HG03280 (cell line): ENCODE measurements at regions not wholly inside any gene's neighbourhood (a gene's known extent, or its start where the extent isn't known, plus 50 kb on each side); places are given as distances from the start of the nearest gene placed in this dataset.
"Not testable (repeated sequence)": the region's sequence is repeated elsewhere in the genome, so short reads cannot be mapped to it uniquely, and the experiment has no call there.

Experiments used
- ATAC-seq: cut with Tn5 transposase; IDR thresholded peaks from one replicate; pipeline ENCODE4 v1.9.1; 2021; ENCODE audit warnings: mild to moderate bottlenecking, moderate library complexity; ENCODE audit not compliant: unreplicated experiment

DNA sequence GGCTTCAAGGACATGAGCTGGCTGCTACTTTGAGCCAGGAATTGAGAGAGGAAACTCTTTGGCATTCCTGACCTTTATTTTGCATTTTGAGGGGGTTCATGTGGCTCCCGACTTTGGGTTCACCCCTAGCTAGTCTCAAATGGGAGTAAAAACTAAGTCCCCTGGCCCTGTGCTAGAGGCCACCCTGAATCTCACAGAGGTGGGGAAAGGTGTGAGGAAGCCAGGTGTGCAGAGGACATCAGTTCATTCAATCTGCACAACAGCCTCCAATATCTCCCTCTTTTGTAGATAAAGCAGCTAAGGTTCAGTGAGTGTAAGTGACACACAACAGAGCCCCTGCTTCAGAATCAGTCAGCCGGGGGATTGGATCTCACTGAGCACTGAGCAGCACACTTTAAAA is 325.7 kb downstream of the DCDC2C start:
- ATAC-seq, result no peak

- ATAC-seq, result no peak
Measured at GRCh38 chr2:4039896-4040295, 336.5 kb downstream of the DCDC2C start.

DNA sequence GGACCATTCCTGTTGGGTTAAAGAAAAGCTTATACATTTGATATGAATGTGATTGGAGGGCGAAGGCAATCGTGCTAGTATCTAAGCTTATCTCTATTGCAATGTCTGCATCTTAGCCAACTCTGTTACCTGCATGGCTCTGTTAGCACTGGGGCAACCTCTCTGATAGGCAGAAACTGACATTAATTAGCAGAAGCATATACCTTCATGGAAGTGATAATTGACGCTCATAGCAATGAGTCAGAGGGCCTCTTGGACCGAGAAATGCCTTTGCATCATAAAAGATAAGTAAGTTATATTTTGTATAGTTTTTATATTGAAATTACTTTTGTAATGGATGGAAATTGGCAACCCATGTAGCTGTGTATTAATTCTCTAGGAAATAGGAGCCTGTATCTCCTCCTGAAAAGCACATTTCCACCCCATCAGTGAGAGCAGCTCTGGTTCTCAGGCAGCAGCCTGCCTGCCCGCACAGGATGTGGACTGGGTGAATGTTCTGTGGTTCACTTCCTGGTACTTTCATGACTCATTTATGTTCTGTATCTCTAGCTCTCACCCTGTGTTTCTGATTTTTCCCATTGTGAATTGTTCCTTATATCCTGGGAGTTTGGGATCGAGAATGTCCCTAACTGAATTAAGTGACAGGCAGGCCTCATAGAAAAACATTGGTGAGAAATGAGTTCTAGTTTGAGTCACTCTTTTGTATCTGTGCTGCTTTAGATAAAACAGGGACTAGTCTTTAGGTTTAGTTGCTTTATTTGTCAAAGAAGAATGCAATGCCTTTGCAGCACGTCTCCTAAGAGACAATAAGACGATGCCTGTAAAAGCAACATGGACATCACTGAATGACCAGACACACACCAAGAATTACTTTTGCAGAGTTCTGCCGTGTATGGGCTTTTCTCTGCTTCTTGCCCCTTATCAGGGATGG is 344.9 kb downstream of the DCDC2C start:
- no peak for ATAC-seq

- ATAC-seq, result no peak
Measured at GRCh38 chr2:4049463-4049862, 346.1 kb downstream of the DCDC2C start.

DNA sequence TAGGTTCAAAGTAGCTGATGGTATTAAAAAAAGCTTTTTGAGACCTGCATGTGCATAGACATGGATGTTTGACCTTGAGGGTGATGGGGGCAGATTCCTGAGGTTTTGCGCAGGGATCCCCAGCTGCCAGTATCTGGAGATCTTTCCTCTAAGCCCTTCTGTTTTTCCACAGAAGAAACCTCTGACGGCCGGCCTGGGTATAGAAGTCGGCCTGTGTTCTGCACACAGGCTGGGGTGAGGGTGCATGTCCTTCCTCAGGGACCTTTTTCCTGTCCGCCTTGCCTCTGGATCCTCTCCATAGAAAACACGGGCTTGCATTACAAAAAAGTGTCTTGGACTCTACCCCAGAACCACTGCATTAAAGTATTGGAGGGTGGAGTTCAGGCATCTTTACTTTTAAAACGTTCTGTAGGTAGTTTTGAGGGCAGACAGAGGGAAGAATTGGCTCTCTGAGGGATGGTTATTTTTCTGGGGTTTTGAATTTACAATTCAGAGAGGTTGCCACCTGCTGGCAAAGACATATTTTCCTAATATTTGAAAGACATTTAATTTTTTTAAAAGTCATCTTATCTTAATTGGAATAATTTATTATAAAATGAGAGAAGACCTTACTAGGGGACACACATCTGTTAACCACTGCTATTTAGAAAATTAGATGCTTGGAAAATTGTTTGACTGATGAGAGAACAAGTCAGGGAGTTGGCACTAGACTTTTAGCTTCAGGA is 350.6 kb downstream of the DCDC2C start:
- no peak for ATAC-seq

GRCh38 chr2:4066217-4066616 is 362.8 kb downstream of the DCDC2C start:
- no peak for ATAC-seq

GRCh38 chr2:4073026-4073569 is 369.7 kb downstream of the DCDC2C start:
- no peak for ATAC-seq

DNA sequence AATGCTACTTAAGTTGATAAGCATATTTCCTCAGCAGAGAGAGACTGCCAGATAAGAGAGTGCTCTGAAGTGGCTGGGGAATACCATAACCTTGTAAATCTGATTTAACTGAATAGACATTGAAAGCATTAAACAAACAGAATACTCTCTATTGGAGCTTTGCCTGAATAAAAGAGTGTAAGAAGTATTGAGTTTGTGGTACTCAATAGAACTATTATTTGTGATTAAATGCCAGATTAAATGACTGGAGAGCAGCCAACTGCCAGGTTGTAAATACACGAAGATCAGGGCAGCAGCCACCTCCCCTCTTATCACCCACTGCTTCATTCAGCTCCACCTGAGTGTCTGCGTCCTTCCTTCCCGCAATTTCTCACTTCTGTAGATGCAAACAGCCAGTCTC is 373.6 kb downstream of the DCDC2C start:
- no peak for ATAC-seq

- no peak for ATAC-seq
Measured at GRCh38 chr2:4085186-4085585, 381.8 kb downstream of the DCDC2C start.

DNA sequence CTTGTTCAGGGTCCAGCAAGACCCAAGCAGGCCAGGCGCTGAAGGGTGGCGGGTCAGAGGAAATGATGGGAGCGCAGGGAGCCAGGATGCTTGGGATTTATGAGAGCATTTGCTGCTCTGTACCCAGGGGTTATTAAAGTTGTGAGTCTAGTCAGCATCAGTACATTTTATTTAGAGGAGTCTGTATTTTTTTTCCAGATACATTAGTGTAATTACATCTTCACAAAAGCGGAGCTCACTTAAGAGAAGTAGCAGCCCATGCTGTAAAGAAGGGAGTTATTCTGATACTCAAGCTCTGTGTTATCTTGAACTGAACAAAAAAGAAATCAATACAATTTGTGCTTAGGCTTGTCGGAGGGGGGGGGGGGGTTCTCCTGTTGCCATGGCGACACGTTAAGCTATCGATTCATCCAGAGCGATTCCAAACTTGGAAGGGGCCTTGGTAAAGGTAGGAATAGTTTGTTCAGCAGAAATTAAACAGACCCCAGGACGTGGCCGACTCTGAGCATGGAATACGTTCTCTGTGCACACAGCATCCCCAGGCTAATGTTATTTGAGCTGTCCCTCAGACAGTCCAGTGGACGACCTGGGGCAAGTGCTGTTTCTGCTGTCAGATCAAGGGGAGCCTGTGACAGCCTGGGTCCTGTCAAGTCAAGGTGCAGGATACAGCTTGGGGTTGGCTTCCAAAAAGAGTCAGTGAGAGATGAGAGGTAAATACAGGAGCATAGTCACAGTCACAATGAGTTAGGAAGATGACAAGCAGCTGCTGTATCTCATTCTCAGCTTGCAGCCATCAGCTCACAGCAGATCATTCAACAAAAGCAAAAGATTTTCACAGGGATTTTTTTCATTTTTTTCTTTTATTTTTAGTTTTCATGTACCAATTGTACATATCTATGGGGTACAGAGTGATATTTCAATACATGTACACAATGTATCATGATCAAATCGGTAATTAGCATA is 387.6 kb downstream of the DCDC2C start:
- no peak for ATAC-seq

DNA sequence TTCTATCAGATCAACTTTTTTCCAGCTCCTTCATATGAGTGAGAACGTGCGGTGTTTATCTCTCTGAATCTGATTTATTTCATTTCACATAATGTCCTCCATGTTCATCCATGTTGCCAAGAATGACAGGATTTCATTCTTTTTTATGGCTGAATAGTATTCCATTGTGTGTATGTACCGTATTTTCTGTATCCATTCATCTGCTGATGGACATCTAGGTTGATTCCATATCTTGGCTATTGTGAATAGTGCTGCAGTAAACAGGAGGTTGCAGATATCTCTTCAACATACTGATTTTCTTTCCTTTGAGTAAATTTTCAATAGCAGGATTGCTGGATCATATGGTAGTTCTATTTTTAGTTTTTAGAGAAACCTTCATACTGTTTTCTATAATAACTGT is 388.5 kb downstream of the DCDC2C start:
- ATAC-seq, result no peak

DNA sequence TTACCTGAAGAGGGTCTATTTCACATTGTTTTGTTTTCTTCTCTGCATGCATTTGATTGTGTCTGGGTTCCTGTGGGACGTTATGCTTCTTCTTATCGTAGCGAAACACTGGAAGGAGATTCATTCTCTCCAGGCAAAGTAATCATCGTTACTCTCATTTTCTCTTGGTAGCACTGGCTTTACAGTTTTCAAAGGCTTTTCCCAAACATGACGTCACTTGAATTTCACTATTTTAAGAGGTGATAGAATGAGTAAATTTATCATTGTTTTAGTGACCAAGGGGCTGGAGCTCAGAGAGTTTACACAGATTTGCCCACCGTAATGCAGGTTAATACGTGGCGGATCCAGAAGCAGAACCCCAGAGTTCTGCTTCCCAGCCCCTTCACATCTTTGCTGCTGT is 391.4 kb downstream of the DCDC2C start:
- no peak for ATAC-seq

DNA sequence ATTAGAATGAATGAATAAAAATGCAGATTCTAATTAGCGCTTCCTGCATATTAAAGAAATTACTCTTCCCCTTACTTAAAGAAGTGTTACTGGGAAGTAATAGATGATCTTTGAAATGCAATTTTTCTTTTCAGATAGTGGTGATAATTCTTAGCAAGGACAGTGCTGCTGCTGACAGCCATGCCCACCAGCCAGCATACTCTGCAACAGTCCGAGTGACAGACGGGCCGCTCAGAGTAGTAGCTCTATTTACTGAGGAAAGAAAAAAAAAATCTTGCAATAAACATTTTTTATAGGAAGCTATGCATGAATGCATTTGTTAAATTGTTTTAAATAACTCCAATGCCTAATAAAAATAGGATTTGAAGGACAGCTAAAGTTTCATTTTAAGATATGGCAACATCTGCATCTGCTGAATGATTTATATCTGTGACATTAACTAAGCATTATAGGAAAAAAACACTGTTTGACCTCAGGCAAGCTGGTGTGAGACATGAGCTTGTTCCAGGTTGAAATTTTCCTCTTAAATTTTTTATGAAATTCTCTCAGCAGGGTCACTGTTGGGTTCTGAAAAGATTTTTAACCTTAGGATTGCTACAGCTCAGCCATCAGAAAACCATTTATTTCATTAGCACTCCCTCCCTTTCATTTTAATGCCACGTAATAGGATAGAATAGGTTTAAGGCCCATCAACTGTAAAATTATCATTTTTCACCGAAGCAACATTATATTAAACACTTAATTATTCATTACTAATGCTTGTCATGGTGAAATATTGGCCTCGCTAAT is 393.8 kb downstream of the DCDC2C start:
- no peak for ATAC-seq

DNA sequence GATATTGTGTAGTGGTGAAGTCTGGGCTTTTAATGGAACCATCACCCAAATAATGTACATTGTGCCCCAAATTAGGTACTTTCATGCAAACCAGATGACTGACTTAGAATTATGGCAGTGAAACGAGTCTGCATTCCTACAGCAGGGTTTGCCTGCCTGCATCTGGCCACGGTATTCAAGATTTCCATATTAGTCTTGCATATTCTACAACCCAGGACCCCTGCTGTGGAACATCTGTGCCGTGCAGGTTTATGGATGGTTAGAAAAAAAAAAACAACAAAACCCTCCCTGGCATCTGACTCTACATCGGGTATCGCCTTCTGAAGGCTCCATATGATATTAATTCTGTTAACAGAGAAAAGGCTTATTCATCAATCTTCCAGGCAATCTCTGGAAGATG is 394.8 kb downstream of the DCDC2C start:
- ATAC-seq, result no peak

GRCh38 chr2:4101936-4102335 is 398.6 kb downstream of the DCDC2C start:
- no peak for ATAC-seq

- no peak for ATAC-seq
Measured at GRCh38 chr2:4107179-4107578, 403.8 kb downstream of the DCDC2C start.

DNA sequence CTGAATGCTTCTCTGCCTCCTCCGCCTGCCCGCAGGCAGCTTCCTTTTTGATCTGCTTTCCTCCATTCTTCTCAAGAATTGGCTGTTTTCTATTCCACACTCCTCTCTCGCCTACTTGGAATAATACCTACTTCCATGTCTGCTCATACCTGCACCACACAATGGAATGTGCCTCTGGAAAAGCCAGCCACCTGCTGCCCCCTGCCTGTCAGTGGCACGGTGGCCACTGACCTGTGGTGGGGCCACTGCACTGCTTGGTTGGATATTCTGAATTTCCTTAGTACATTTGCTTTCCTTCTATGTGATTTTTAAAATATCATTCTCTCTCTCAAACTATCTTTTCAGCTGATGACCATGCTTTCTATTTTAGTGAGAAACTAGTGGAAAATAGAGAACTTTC is 406.9 kb downstream of the DCDC2C start:
- no peak for ATAC-seq

DNA sequence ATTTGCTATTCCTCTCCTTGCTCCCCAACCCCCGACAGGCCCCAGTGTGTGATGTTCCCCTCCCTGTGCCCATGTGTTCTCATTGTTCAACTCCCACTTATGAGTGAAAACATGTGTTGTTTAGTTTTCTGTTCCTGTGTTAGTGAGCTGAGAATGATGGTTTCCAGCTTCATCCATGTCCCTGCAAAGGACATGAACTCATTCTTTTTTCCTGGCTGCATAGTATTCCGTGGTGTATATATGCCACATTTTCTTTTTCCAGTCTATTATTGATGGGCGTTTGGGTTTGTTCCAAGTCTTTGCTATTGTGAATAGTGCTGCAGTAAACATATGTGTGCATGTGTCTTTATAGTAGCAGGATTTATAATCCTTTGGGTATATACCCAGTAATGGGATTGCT is 412.1 kb downstream of the DCDC2C start:
- ATAC-seq, result not testable (repeated sequence)

GRCh38 chr2:4122726-4123125 is 419.4 kb downstream of the DCDC2C start:
- ATAC-seq, result no peak

- no peak for ATAC-seq
Measured at GRCh38 chr2:4130651-4131050, 427.3 kb downstream of the DCDC2C start.
